ENCODE measurements at regions not wholly inside any gene's neighbourhood (a gene's known extent, or its start where the extent isn't known, plus 50 kb on each side); places are given as distances from the start of the nearest gene placed in this dataset.
"Not testable (repeated sequence)": the region's sequence is repeated elsewhere in the genome, so short reads cannot be mapped to it uniquely, and the experiment has no call there.

GRCh38 chr13:78520425-78520824 lies 82.9 kb downstream of the POU4F1 start:
- Histone ChIP-seq H3K36me3 (ENCODE audit: control insufficient read depth, insufficient read depth, low read length) (no peaks in the 10 kb centered on the region), H3K27me3 (replicated peaks; ENCODE audit: control insufficient read depth, insufficient read depth, low read length) (no peaks in the 10 kb centered on the region), H3K9me3 (no peaks in the 10 kb centered on the region), H3K4me3 (ENCODE audit: low read depth, low read length) (no peak overlapping the region), H3K4me1 (no peaks in the 10 kb centered on the region)
- H3K27me3 Mint-ChIP-seq (ENCODE audit: insufficient read depth, unreplicated experiment) = peaks cover 5% of the 10 kb centered on the region
- H3K4me1 Mint-ChIP-seq (ENCODE audit: low read depth, unreplicated experiment) = no peaks in the 10 kb centered on the region
- ChIA-PET POLR2A (no interaction called here), CTCF (no interaction called here)
- no peak overlapping the region for H3K4me3 Mint-ChIP-seq (ENCODE audit: unreplicated experiment)
- intact Hi-C loops (cut with micrococcal nuclease; ENCODE audit: unreplicated experiment) = no loop called here
- TF ChIP-seq, protein P1, sequence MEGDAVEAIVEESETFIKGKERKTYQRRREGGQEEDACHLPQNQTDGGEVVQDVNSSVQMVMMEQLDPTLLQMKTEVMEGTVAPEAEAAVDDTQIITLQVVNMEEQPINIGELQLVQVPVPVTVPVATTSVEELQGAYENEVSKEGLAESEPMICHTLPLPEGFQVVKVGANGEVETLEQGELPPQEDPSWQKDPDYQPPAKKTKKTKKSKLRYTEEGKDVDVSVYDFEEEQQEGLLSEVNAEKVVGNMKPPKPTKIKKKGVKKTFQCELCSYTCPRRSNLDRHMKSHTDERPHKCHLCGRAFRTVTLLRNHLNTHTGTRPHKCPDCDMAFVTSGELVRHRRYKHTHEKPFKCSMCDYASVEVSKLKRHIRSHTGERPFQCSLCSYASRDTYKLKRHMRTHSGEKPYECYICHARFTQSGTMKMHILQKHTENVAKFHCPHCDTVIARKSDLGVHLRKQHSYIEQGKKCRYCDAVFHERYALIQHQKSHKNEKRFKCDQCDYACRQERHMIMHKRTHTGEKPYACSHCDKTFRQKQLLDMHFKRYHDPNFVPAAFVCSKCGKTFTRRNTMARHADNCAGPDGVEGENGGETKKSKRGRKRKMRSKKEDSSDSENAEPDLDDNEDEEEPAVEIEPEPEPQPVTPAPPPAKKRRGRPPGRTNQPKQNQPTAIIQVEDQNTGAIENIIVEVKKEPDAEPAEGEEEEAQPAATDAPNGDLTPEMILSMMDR (IDR thresholded peaks at IDR 0.05; ENCODE audit: insufficient read depth in 1 of 2, low read depth in 1 of 2, low read length in 1 of 2, severe bottlenecking in 1 of 2, unreplicated experiment in 1 of 2) = no peak
- H3K27ac Mint-ChIP-seq (ENCODE audit: unreplicated experiment) = no peak overlapping the region
- no peaks in the 10 kb centered on the region for H3K36me3 Mint-ChIP-seq (ENCODE audit: insufficient read depth, unreplicated experiment)
- BruUV-seq (replicated peaks) = no TSS peak
- H3K9me3 Mint-ChIP-seq (ENCODE audit: unreplicated experiment) = peaks cover 8% of the 10 kb centered on the region
- DNase-seq = no peak

GRCh38 chr13:78518482-78518881 lies 84.9 kb downstream of the POU4F1 start:
- BruUV-seq (replicated peaks); H3K27me3 ChIP-seq (replicated peaks; ENCODE audit: control insufficient read depth, insufficient read depth, low read length); intact Hi-C loops (cut with micrococcal nuclease; ENCODE audit: unreplicated experiment); H3K36me3 ChIP-seq (ENCODE audit: control insufficient read depth, insufficient read depth, low read length); CTCF ChIA-PET; H3K4me3 ChIP-seq (ENCODE audit: low read depth, low read length); POLR2A ChIA-PET; H3K4me3 Mint-ChIP-seq (ENCODE audit: unreplicated experiment); H3K27me3 Mint-ChIP-seq (ENCODE audit: insufficient read depth, unreplicated experiment); H3K4me1 ChIP-seq; H3K36me3 Mint-ChIP-seq (ENCODE audit: insufficient read depth, unreplicated experiment); H3K9me3 Mint-ChIP-seq (ENCODE audit: unreplicated experiment); DNase-seq; H3K9me3 ChIP-seq; H3K27ac Mint-ChIP-seq (ENCODE audit: unreplicated experiment); H3K4me1 Mint-ChIP-seq (ENCODE audit: low read depth, unreplicated experiment): not testable (repeated sequence)

DNA sequence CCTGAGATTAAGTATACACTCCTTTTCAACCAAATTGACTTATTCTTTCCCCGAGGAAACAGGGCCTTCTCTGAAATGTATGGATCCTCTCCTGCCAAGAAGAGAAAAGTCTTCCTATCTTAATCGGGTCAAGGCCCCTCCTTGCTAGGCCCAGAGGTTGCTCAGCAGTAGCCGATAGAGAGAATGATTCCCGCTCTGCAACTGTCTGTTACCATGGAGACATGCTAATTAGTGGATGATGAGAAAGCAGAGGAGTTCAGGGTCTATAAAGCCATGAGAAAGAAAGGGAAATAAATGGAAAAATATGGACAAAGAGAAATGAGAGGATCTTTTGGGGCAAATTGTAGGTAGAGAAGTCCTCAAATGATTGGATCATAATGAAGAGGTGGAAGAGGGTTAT lies 103.5 kb downstream of the POU4F1 start:
- peaks cover 10% of the 10 kb centered on the region for H3K9me3 Mint-ChIP-seq (ENCODE audit: unreplicated experiment)
- DNase-seq = no peak
- H3K9me3 ChIP-seq = no peaks in the 10 kb centered on the region
- peaks cover 14% of the 10 kb centered on the region for H3K27me3 Mint-ChIP-seq (ENCODE audit: insufficient read depth, unreplicated experiment)
- intact Hi-C loops (cut with micrococcal nuclease; ENCODE audit: unreplicated experiment) = no loop called here
- ChIA-PET POLR2A (no interaction called here), CTCF (no interaction called here)
- no peaks in the 10 kb centered on the region for H3K4me1 Mint-ChIP-seq (ENCODE audit: low read depth, unreplicated experiment)
- no peak overlapping the region for H3K27ac Mint-ChIP-seq (ENCODE audit: unreplicated experiment)
- no peaks in the 10 kb centered on the region for H3K4me1 ChIP-seq
- H3K27me3 ChIP-seq (replicated peaks; ENCODE audit: control insufficient read depth, insufficient read depth, low read length) = no peaks in the 10 kb centered on the region; the same call in 1 of the 2 replicates
- no TSS peak for BruUV-seq (replicated peaks)
- H3K4me3 ChIP-seq (ENCODE audit: low read depth, low read length) = no peak overlapping the region
- H3K4me3 Mint-ChIP-seq (ENCODE audit: unreplicated experiment) = no peak overlapping the region
- H3K36me3 ChIP-seq (ENCODE audit: control insufficient read depth, insufficient read depth, low read length) = no peaks in the 10 kb centered on the region
- TF ChIP-seq, protein P1 (IDR thresholded peaks at IDR 0.05; ENCODE audit: insufficient read depth in 1 of 2, low read depth in 1 of 2, low read length in 1 of 2, severe bottlenecking in 1 of 2, unreplicated experiment in 1 of 2) = no peak
- no peaks in the 10 kb centered on the region for H3K36me3 Mint-ChIP-seq (ENCODE audit: insufficient read depth, unreplicated experiment)

DNA sequence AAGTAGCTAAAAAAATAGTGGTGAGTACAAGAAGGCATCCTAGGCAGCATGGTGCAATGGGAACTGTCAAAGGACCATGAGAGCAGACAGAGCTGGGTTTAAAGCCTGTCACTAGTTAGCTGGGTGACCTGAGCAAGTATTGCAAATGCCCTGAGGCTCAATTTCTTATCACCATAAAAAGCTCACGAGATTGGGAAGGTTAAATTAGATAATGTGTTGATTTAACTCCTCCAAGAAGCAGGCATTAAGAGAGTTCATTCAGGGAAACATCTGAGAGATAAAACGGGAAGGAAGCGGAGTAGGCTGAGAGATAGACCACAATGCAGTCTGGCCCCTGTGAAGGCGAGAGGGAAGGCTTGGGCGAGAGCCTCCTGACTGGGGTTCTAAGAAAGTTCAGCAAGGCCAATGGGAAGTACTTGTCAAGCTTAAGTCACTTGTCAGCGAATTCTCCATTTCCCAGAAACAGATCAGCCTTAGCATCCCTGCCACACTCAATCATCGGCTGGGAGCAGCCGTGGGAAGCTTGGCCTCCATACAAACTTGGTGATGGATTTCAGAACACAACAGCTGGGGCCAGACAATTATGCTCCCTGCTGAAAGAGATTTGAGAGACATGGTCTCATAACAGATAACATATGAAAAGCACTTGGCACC lies 105.5 kb downstream of the POU4F1 start:
- Mint-ChIP-seq H3K27ac (ENCODE audit: unreplicated experiment) (no peak overlapping the region), H3K4me3 (ENCODE audit: unreplicated experiment) (no peak overlapping the region), H3K27me3 (ENCODE audit: insufficient read depth, unreplicated experiment) (peaks cover 14% of the 10 kb centered on the region), H3K9me3 (ENCODE audit: unreplicated experiment) (peaks cover 11% of the 10 kb centered on the region), H3K36me3 (ENCODE audit: insufficient read depth, unreplicated experiment) (no peaks in the 10 kb centered on the region), H3K4me1 (ENCODE audit: low read depth, unreplicated experiment) (no peaks in the 10 kb centered on the region)
- TF ChIP-seq, protein P1 (IDR thresholded peaks at IDR 0.05; ENCODE audit: insufficient read depth in 1 of 2, low read depth in 1 of 2, low read length in 1 of 2, severe bottlenecking in 1 of 2, unreplicated experiment in 1 of 2) = no peak
- ChIA-PET POLR2A (no interaction called here), CTCF (no interaction called here)
- Histone ChIP-seq H3K4me3 (ENCODE audit: low read depth, low read length) (no peak overlapping the region), H3K9me3 (no peaks in the 10 kb centered on the region), H3K27me3 (replicated peaks; ENCODE audit: control insufficient read depth, insufficient read depth, low read length) (no peaks in the 10 kb centered on the region; the same call in 1 of the 2 replicates), H3K36me3 (ENCODE audit: control insufficient read depth, insufficient read depth, low read length) (no peaks in the 10 kb centered on the region), H3K4me1 (no peaks in the 10 kb centered on the region)
- intact Hi-C loops (cut with micrococcal nuclease; ENCODE audit: unreplicated experiment) = no loop called here
- no TSS peak for BruUV-seq (replicated peaks)
- DNase-seq = no peak
